Brain pericyte (primary cell): ENCODE measurements at regions not wholly inside any gene's neighbourhood (a gene's known extent, or its start where the extent isn't known, plus 50 kb on each side); places are given as distances from the start of the nearest gene placed in this dataset.

Experiments
- DNase-seq: peaks from one replicate; pipeline ENCODE4 v3.0.0-alpha.2; 2012; ENCODE audit warnings: low read depth, low spot score

GRCh38 chr7:32179567-32179966 lies 109.4 kb upstream of the PDE1C start:
- no peak for DNase-seq

GRCh38 chr7:32178677-32179366 lies 108.6 kb upstream of the PDE1C start:
- no peak for DNase-seq

GRCh38 chr7:32177232-32177631 lies 107.0 kb upstream of the PDE1C start:
- no peak for DNase-seq

- DNase-seq: no peak
These were observed 104.9 kb upstream of the PDE1C start for GRCh38 chr7:32175099-32175498.

DNA sequence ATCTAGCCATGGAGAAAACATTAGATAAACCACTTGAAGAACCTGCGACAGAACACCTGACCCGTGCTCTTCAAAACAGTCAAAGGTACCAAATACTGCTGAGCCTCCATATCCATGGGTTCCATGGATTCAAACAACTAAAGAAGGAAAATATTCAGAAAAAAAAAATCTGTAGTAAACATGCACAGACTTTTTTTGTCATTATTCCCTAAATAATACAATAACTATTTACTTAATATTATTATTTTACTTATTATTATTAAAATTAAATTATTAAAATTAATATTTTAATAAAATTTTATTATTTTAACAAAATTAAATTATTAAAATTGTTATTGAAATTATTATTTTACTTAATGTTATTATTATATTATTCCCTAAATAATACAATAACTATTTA lies 101.0 kb upstream of the PDE1C start:
- DNase-seq: no peak

DNA sequence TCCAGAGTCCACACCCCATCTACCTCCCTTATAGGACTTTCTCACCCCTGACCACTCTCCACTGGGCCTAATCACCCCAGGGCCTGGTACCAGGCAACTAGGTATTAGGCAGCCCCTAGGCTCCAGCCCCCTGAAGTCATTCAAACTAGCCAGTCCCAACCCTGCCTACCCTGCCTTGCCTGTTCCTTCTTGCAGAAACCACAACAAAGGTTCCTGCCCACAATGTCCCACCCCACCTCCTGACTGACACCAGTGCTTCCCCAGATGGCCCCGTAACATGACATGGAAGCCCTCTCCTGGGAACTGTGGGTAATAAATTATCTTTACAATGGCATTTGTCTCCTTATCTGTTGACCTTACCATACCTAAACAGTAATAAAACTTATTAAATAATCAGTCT lies 100.6 kb upstream of the PDE1C start:
- DNase-seq: no peak

GRCh38 chr7:32169228-32169627 lies 99.0 kb upstream of the PDE1C start:
- DNase-seq: no peak

DNA sequence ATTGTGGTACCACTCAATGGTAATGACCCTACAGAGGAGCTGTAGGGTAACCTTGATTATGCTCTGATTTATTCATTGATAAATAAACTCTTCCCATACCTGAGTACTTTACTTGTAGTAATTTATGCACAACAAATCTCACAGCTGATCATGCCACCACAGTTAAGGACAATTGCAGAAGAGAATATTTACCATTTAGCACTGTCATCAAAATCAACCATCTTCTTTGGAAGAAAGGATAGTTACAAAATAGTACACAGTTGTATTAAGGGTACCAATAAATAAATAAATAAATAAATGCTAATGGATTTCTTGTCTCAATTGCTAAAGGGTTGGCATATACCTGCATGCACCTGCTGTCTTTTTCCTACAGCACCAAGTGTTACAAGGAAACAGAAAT lies 97.6 kb upstream of the PDE1C start:
- DNase-seq: no peak

GRCh38 chr7:32167256-32167655 lies 97.0 kb upstream of the PDE1C start:
- no peak for DNase-seq

DNA sequence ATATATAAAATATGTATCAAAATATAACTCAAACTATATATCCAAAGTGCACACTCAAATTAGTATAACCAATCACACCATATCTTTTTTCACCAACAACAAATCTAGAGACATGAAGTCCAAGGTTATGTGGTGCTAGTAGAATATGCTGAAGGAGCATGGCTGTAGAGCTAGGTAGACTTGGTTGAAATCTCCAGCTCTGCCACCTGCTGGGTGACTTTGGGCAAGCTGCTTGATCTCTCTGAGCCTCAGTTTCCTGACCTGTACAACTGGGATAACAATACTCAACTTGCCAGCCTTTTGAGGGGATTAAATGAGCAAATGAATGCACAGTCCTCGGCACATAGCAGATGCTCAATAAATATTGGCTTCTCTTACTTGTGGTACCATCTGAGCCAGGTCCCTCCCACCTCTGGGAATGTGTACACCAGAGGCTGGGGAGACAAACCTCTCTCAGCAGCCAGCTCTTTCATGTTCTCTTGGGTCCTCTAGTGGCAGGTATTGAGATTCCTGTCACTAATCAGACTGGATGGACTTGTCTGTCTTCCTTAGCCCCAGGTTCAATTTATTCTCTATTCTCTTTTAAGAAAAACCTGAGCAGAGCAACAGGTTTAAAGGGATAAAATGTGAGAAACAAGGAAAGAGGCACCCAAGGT lies 94.3 kb upstream of the PDE1C start:
- DNase-seq: no peak

DNA sequence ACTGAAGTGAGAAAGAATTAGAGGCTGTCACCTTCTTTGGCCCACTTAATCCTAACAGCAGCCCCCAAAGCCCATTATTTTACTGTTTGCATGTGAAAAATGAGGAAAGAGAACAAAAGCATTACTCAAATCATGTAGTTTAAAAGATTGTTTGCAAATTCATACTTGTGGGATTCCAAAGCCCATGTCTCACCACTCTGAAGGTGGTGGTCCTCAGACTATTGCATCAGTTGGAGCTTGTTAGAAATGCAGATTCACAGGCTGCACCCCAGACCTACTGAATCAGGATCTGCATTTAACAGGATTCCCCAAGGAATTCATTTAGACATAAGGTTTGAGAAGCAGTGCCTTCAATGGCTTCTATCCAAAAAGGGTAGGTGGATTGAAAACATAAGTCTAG lies 93.7 kb upstream of the PDE1C start:
- DNase-seq: no peak

DNA sequence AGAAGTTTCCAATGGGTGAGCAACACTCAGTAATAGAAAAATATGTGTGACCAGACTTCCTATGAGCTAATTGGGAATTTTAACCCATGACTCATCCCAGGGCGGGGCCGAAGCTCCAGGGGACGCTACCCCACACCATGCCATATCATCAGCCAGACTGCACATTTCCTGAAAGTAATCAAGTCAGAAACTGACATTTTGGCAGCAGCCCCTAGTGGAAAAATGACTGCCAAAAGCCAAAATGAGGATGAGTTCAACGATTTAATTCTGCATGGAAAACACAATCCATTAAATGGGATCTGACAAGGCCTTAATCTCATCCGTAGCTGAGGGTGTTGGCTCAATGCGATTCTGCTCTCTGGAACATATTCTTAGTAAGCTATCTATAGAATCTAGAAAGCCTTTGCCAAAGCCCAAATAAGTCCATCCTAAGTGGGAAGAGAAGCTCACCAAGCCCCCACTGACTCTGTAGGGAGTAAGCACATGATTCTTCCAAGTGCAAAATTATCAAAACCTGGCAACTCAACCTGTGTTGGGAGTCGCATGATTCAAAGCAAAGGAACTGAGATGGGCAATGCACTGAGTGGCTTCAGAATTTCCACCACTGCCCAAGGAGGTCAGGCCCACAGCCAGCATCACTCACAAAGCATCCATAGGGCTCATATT lies 93.1 kb upstream of the PDE1C start:
- DNase-seq: no peak

DNA sequence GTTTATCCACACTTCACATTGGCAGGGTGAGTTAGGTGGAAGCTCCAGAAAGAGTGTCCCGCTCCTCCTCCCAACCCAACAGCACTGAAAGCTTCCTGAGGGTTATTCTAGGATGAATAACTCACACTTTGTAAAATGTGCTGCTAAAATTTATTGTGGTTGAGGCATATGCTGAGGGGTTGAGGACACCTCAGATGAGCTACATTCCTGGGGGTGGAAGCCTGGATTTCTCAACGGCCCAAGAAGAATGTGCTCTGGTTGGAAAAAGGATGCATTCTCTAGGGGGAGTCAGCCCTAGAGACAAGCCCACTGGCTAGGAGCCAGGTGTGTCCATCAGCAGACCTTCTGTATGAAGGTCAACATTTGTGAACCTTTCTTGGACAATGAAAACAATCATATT lies 91.5 kb upstream of the PDE1C start:
- no peak for DNase-seq

GRCh38 chr7:32158751-32159745 lies 88.8 kb upstream of the PDE1C start:
- no peak for DNase-seq

DNA sequence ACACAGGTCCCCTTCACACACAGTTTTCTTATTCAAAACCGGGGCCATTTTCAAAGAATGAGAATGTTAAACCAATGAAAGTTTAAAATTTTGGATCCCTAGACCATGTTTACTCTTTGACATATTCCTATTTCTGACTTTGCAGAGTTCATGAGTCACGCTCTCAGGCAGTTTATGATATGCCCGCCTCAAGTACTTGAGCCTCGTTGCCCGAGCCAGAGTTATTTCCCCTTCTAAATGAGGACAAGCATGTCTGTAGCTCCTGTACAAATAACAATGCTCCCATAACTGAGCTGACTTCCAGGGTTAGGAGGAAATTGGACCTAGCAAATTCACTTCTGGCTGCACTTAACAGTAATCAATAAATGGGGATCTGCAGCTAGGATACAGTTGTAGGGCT lies 87.9 kb upstream of the PDE1C start:
- DNase-seq: no peak

GRCh38 chr7:32155712-32156111 lies 85.5 kb upstream of the PDE1C start:
- DNase-seq: no peak

GRCh38 chr7:32154797-32155196 lies 84.6 kb upstream of the PDE1C start:
- no peak for DNase-seq

- no peak for DNase-seq
These were observed 82.8 kb upstream of the PDE1C start for GRCh38 chr7:32153006-32153405.

DNA sequence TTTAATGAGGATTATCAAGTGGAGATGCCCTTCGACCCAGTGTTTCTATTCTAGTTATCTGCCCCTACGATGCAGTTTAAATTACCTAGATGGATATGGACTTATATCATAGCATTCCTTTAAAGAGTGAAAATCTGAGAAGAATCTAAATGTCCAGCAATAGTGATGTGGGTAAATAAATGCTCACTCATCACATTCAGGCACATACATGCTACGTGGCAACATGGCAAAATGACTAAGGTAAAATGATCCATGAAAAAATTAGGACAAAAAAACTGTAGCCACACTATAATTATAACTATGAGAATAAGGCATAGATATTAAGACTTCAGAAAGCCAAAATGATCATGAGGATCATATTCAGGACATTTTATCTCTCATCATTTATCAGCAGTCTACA lies 82.4 kb upstream of the PDE1C start:
- DNase-seq: no peak

- DNase-seq: no peak
These were observed 80.4 kb upstream of the PDE1C start for GRCh38 chr7:32150589-32150988.

DNA sequence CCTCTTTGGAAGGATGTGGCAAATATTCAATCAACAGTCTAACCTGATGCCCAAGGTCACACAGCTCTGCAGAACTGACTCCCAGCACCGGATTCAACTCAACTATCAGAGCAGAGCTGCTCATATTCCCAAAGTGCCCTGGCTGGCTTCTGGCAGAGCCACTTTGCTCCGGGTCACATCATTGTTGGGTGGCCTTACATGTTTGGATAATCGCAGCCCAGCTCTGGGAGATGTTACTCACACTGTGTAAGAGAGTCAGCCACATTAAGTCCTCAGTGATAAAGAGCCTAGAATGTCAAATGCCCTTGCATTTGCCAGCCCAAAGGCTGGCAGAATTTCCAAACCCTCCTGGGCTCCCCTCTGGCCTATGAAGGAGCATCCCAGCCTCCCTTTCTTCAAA lies 79.8 kb upstream of the PDE1C start:
- DNase-seq: no peak
